B cell (primary cell): ENCODE measurements at regions not wholly inside any gene's neighbourhood (a gene's known extent, or its start where the extent isn't known, plus 50 kb on each side); places are given as distances from the start of the nearest gene placed in this dataset.

Experiments used
- ATAC-seq: fragments of 200-7000 bp; cut with Tn5 transposase; one replicate; pipeline ENCODE4 v1.10.0; 2021; ENCODE audit warnings: low read depth, mild to moderate bottlenecking, moderate number of reproducible peaks, moderate library complexity
- CTCF ChIA-PET: fragments of 350-600 bp; sonication (Branson Sonifier 250); formaldehyde crosslinking; loops from one replicate; lab custom pipeline; 2021; ENCODE audit warnings: antibody characterized with exemption, inconsistent platforms; lab: Charles Lee
- POLR2A ChIA-PET: fragments of 350-600 bp; sonication (Branson Sonifier 250); formaldehyde crosslinking; loops from one replicate; lab custom pipeline; 2021; ENCODE audit warnings: antibody characterized with exemption; lab: Charles Lee
- DNase-seq: peaks from one replicate; pipeline ENCODE4 v3.0.0; 2013
- H2AFZ ChIP-seq: 2 replicates; pipeline ENCODE4 v1.6.1; 2012; ENCODE audit warnings: mild to moderate bottlenecking, low read depth, low read length; ENCODE audit not compliant: insufficient read depth, poor library complexity, severe bottlenecking
- H3K27ac ChIP-seq, 2 donors: 1 replicate in 1 of 2; 2 replicates in 1 of 2; pipeline ENCODE4 v1.5.1; 2012 to 2013; ENCODE audit warnings: low read length in 2 of 2, mild to moderate bottlenecking in 2 of 2, moderate library complexity in 1 of 2
- H3K27me3 ChIP-seq, 4 experiments: fragments of 200-600 bp in 1 of 4; sonication (generic) in 1 of 4; replicated peaks in 1 of 4; 1 replicate in 2 of 4; 2 replicates in 2 of 4; pipeline versions ENCODE4 v1.6.1 to v1.7.0; 2013 to 2016; ENCODE audit warnings: low read length in 3 of 4, mild to moderate bottlenecking in 2 of 4, mixed read lengths in 1 of 4, moderate library complexity in 1 of 4; ENCODE audit not compliant: insufficient read depth in 4 of 4, control insufficient read depth in 3 of 4; ENCODE audit errors: control extremely low read depth in 1 of 4
- H3K36me3 ChIP-seq, 2 experiments: replicated peaks in 1 of 2; 1 replicate in 1 of 2; 2 replicates in 1 of 2; pipeline versions ENCODE4 v1.6.1 to v1.7.1; 2013; ENCODE audit warnings: low read length in 1 of 2; ENCODE audit not compliant: insufficient read depth in 2 of 2, control insufficient read depth in 1 of 2; ENCODE audit errors: control extremely low read depth in 1 of 2, extremely low read depth in 1 of 2
- H3K4me1 ChIP-seq, 2 donors: fragments of 200-600 bp in 1 of 2; sonication (generic) in 1 of 2; 1 replicate in 1 of 2; 2 replicates in 1 of 2; pipeline versions ENCODE4 v1.5.1 to v1.6.1; 2013 to 2017; ENCODE audit warnings: low read length in 2 of 2; ENCODE audit not compliant: control insufficient read depth in 2 of 2, insufficient read depth in 2 of 2
- H3K4me2 ChIP-seq: replicated peaks from 2 replicates; pipeline ENCODE3; 2012; ENCODE audit warnings: mild to moderate bottlenecking, low read depth, low read length; ENCODE audit not compliant: poor library complexity, severe bottlenecking
- H3K4me3 ChIP-seq, 5 experiments: fragments of 200-600 bp in 1 of 5; sonication (generic) in 1 of 5; 1 replicate in 3 of 5; 2 replicates in 2 of 5; pipeline versions ENCODE4 v1.5.1 to v1.7.0; 2011 to 2016; ENCODE audit warnings: low read length in 4 of 5, mild to moderate bottlenecking in 4 of 5, low read depth in 2 of 5, control low read depth in 1 of 5, moderate library complexity in 1 of 5; ENCODE audit not compliant: insufficient read depth in 1 of 5; ENCODE audit errors: control extremely low read depth in 1 of 5, extremely low read depth in 1 of 5
- H3K79me2 ChIP-seq: fragments of 200-600 bp; sonication (generic); one replicate; pipeline ENCODE4 v1.6.0; 2016; ENCODE audit warnings: low read length; ENCODE audit not compliant: control insufficient read depth, insufficient read depth
- H3K9ac ChIP-seq: fragments of 200-600 bp; sonication (generic); 2 replicates; pipeline ENCODE4 v1.6.1; 2017; ENCODE audit warnings: mild to moderate bottlenecking, low read length, moderate library complexity
- H3K9me3 ChIP-seq, 3 donors: one replicate each; pipeline versions ENCODE4 v1.6.1 to v1.7.1; 2013; ENCODE audit warnings: low read length in 2 of 3; ENCODE audit not compliant: control insufficient read depth in 2 of 3, insufficient read depth in 1 of 3; ENCODE audit errors: control extremely low read depth in 1 of 3
- H4K20me1 ChIP-seq: 2 replicates; pipeline ENCODE4 v1.6.0; 2012; ENCODE audit warnings: mild to moderate bottlenecking, low read length; ENCODE audit not compliant: insufficient read depth, control insufficient read depth, poor library complexity, severe bottlenecking
- H3K27ac Mint-ChIP-seq: one replicate; pipeline ENCODE4 v1.8.0; 2021; ENCODE audit warnings: mixed read lengths
- H3K27me3 Mint-ChIP-seq: one replicate; pipeline ENCODE4 v1.8.0; 2021; ENCODE audit warnings: mixed read lengths
- H3K4me1 Mint-ChIP-seq: one replicate; pipeline ENCODE4 v1.8.0; 2021; ENCODE audit warnings: mixed read lengths
- H3K4me3 Mint-ChIP-seq: one replicate; pipeline ENCODE4 v1.8.0; 2021; ENCODE audit warnings: mixed read lengths
- H3K9me3 Mint-ChIP-seq: one replicate; pipeline ENCODE4 v1.8.0; 2022; ENCODE audit warnings: mixed read lengths; ENCODE audit not compliant: insufficient read depth
- EZH2 ChIP-seq: IDR thresholded peaks from 2 replicates; pipeline ENCODE4 v1.6.1; 2012; ENCODE audit warnings: borderline replicate concordance, low read depth, mild to moderate bottlenecking, moderate library complexity, low read length; ENCODE audit not compliant: insufficient read depth, poor library complexity, severe bottlenecking
- WGBS: methylation state at CpG from one replicate; pipeline ENCODE4 v1.1.5; 2013; ENCODE audit warnings: missing lambda C conversion rate; ENCODE audit not compliant: insufficient coverage; 5-methylcytosine and 5-hydroxymethylcytosine counted together
- intact Hi-C: fragments of 100-400 bp; cut with micrococcal nuclease; formaldehyde crosslinking; loops from one replicate; pipeline ENCODE4 v1.10.0; 2022
- TF ChIP-seq, protein P1 (sequence below): fragments of 200-600 bp; IDR thresholded peaks from one replicate; pipeline ENCODE4 v1.8.0; 2022; ENCODE audit warnings: antibody characterized with exemption, mild to moderate bottlenecking

GRCh38 chr7:89958525-89959068 is 195.7 kb upstream of the STEAP1 start:
- Histone ChIP-seq H3K4me3 (no peak overlapping the region), H3K4me2 (no peak overlapping the region), H3K27me3 (no peaks in the 10 kb centered on the region), H3K9me3 (peaks cover 0 to 6% (median 0%) of the 10 kb centered on the region in 3 donors), H3K36me3 (no peaks in the 10 kb centered on the region), H3K27ac (no peak overlapping the region), H3K79me2 (no peaks in the 10 kb centered on the region), H3K4me1 (no peaks in the 10 kb centered on the region), H3K9ac (no peak overlapping the region), H4K20me1 (no peaks in the 10 kb centered on the region), H2AFZ (no peak overlapping the region)
- ChIA-PET CTCF (no interaction called here), POLR2A (no interaction called here)
- Mint-ChIP-seq H3K4me3 (no peak overlapping the region), H3K27ac (no peak overlapping the region), H3K4me1 (no peaks in the 10 kb centered on the region), H3K9me3 (peaks cover 5% of the 10 kb centered on the region), H3K27me3 (no peaks in the 10 kb centered on the region)
- no peak for TF ChIP-seq EZH2
- TF ChIP-seq, protein P1, sequence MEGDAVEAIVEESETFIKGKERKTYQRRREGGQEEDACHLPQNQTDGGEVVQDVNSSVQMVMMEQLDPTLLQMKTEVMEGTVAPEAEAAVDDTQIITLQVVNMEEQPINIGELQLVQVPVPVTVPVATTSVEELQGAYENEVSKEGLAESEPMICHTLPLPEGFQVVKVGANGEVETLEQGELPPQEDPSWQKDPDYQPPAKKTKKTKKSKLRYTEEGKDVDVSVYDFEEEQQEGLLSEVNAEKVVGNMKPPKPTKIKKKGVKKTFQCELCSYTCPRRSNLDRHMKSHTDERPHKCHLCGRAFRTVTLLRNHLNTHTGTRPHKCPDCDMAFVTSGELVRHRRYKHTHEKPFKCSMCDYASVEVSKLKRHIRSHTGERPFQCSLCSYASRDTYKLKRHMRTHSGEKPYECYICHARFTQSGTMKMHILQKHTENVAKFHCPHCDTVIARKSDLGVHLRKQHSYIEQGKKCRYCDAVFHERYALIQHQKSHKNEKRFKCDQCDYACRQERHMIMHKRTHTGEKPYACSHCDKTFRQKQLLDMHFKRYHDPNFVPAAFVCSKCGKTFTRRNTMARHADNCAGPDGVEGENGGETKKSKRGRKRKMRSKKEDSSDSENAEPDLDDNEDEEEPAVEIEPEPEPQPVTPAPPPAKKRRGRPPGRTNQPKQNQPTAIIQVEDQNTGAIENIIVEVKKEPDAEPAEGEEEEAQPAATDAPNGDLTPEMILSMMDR: no peak
- DNase-seq (no peak), ATAC-seq (no peak)
- intact Hi-C loops: no loop called here

DNA sequence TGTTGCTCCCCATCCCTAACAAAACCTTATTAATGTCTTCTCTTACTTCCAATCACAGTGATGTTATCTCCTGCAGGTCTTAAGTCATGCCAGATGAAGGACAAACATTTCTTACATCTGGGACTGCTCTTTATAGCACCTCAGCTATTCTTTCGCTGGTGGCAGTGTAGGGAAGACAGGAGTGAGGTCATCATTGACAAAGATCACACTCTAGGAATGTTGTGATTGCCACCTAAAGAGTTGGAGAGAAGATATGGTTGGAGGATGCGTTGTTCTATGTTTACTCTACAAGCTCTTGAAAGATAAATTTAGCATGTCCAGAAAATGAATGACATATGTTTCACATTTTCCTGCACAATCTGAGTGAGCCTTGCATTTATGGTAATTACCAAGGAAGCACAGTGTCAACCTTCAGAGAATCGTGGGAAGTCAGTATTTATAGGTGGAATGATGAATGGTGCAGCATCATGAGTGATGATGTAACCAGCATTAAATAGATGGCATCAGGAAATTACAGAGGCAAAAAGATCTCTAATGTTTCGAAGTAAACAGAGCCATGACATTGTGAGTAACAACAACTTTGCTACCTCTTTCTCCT is 188.1 kb upstream of the STEAP1 start:
- POLR2A ChIA-PET: no interaction called here
- TF ChIP-seq EZH2: no peak
- TF ChIP-seq, protein P1: no peak

More for the DNA sequence above, 188.1 kb upstream of the STEAP1 start:
- no peaks in the 10 kb centered on the region for H3K4me1 ChIP-seq
- H3K27ac ChIP-seq: no peak overlapping the region
- no peak overlapping the region for H3K9ac ChIP-seq
- no peak overlapping the region for H2AFZ ChIP-seq
- no peaks in the 10 kb centered on the region for H3K4me1 Mint-ChIP-seq
- WGBS: 46% methylated on average over 2 of the region's 4 CpGs
- H3K79me2 ChIP-seq: no peaks in the 10 kb centered on the region
- H3K4me3 ChIP-seq: no peak overlapping the region
- ATAC-seq: no peak
- H3K27me3 Mint-ChIP-seq: no peaks in the 10 kb centered on the region
- H3K4me2 ChIP-seq: no peak overlapping the region
- H3K27ac Mint-ChIP-seq: no peak overlapping the region
- no peaks in the 10 kb centered on the region for H4K20me1 ChIP-seq
- no peak overlapping the region for H3K4me3 Mint-ChIP-seq
- intact Hi-C loops: no loop called here
- no peaks in the 10 kb centered on the region for H3K36me3 ChIP-seq
- peaks cover 0 to 3% (median 0%) of the 10 kb centered on the region in 3 donors for H3K9me3 ChIP-seq
- no peaks in the 10 kb centered on the region for H3K27me3 ChIP-seq
- H3K9me3 Mint-ChIP-seq: no peaks in the 10 kb centered on the region
- no peak for DNase-seq
- CTCF ChIA-PET: no interaction called here
